Esophagus squamous epithelium (tissue), 5 donors: ENCODE measurements at regions not wholly inside any gene's neighbourhood (a gene's known extent, or its start where the extent isn't known, plus 50 kb on each side); places are given as distances from the start of the nearest gene placed in this dataset.

Experiments used
- DNase-seq: peaks from one replicate; lab custom pipeline; 2025; lab: John Stamatoyannopoulos, UW
- H3K27ac ChIP-seq, 4 donors: fragments of 200-600 bp; sonication (generic); one replicate each; pipeline ENCODE4 v1.5.1; 2016 to 2019; ENCODE audit warnings: mild to moderate bottlenecking in 1 of 4
- H3K27me3 ChIP-seq, 4 donors: fragments of 200-600 bp; sonication (generic); 1 replicate in 3 of 4; 2 replicates in 1 of 4; pipeline versions ENCODE4 v1.5.1 to v1.6.0; 2017 to 2021; ENCODE audit warnings: antibody characterized with exemption in 1 of 4
- H3K36me3 ChIP-seq, 3 donors: fragments of 200-600 bp; sonication (generic); one replicate each; pipeline ENCODE4 v1.5.1; 2016 to 2019
- H3K4me1 ChIP-seq, 3 donors: fragments of 200-600 bp; sonication (generic); one replicate each; pipeline ENCODE4 v1.5.1; 2017 to 2019
- H3K4me3 ChIP-seq, 4 donors: fragments of 200-600 bp; sonication (generic); 1 replicate in 3 of 4; 2 replicates in 1 of 4; pipeline ENCODE4 v1.5.1; 2016 to 2019; ENCODE audit warnings: mild to moderate bottlenecking in 2 of 4, moderate library complexity in 1 of 4
- H3K9me3 ChIP-seq, 3 donors: fragments of 200-600 bp; sonication (generic); one replicate each; pipeline ENCODE4 v1.5.1; 2016 to 2019
- POLR2A ChIP-seq, 4 donors: fragments of 450-650 bp; IDR thresholded peaks; one replicate each; pipeline ENCODE4 v1.6.1; 2017; ENCODE audit warnings: antibody characterized with exemption in 4 of 4, mild to moderate bottlenecking in 4 of 4, moderate library complexity in 3 of 4
- WGBS, 2 donors: methylation state at CpG; one replicate each; pipeline ENCODE4 v1.1.5; 2018; 5-methylcytosine and 5-hydroxymethylcytosine counted together
- intact Hi-C: fragments of 100-400 bp; cut with DNase I; formaldehyde crosslinking; loops from one replicate; pipeline ENCODE4 v1.15.0; 2022
- TF ChIP-seq, protein P1 (sequence below), 6 experiments: fragments of 450-650 bp in 4 of 6; fragments of 200-600 bp in 2 of 6; sonication (generic) in 2 of 6; IDR thresholded peaks; one replicate each; pipeline ENCODE4 v1.5.1; 2016 to 2019; ENCODE audit warnings: antibody characterized with exemption in 6 of 6, mild to moderate bottlenecking in 4 of 6, moderate library complexity in 4 of 6
- donor health status: DM: yes; HTN: yes; CAD: no.

GRCh38 chr7:9671979-9672917 lies 1238.8 kb downstream of the NXPH1 start:
- Histone ChIP-seq H3K27me3 (no peaks in the 10 kb centered on the region), H3K36me3 (no peaks in the 10 kb centered on the region), H3K4me1 (no peaks in the 10 kb centered on the region), H3K9me3 (no peaks in the 10 kb centered on the region), H3K27ac (no peak overlapping the region), H3K4me3 (no peak overlapping the region)
- intact Hi-C loops = no loop called here
- DNase-seq = no peak
- WGBS, 2 donors = 76 to 80% methylated on average over 7 of the region's 7 CpGs
- TF ChIP-seq POLR2A (IDR thresholded peaks at IDR 0.05) = no peak
- TF ChIP-seq, protein P1, sequence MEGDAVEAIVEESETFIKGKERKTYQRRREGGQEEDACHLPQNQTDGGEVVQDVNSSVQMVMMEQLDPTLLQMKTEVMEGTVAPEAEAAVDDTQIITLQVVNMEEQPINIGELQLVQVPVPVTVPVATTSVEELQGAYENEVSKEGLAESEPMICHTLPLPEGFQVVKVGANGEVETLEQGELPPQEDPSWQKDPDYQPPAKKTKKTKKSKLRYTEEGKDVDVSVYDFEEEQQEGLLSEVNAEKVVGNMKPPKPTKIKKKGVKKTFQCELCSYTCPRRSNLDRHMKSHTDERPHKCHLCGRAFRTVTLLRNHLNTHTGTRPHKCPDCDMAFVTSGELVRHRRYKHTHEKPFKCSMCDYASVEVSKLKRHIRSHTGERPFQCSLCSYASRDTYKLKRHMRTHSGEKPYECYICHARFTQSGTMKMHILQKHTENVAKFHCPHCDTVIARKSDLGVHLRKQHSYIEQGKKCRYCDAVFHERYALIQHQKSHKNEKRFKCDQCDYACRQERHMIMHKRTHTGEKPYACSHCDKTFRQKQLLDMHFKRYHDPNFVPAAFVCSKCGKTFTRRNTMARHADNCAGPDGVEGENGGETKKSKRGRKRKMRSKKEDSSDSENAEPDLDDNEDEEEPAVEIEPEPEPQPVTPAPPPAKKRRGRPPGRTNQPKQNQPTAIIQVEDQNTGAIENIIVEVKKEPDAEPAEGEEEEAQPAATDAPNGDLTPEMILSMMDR (IDR thresholded peaks at IDR 0.05) = no peak

DNA sequence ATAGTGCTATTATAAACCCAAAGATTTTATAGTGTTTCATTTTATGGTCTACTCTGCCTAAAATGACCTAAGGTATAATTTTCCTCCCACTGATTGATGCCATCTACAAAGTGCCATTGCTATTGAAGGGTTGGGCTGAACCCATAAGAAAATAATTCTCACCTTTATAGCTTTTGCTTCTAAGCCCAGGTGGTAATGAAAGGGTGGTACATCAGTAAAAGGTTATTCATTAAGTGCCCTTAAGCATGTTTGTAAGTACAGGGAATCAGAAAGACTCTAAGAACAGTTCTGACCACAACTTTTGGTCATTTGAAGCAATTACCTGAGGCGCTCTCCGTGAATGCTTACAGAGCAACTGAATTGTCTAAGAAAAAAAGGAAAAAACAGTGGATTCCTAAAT lies 1247.3 kb downstream of the NXPH1 start:
- Histone ChIP-seq H3K9me3 (no peaks in the 10 kb centered on the region), H3K4me3 (no peak overlapping the region), H3K36me3 (no peaks in the 10 kb centered on the region), H3K27ac (no peak overlapping the region), H3K4me1 (no peaks in the 10 kb centered on the region), H3K27me3 (no peaks in the 10 kb centered on the region)
- no peak for TF ChIP-seq POLR2A (IDR thresholded peaks at IDR 0.05)
- TF ChIP-seq, protein P1 (IDR thresholded peaks at IDR 0.05) = no peak
- WGBS, 2 donors = 85 to 92% methylated on average over 2 of the region's 2 CpGs
- no peak for DNase-seq
- intact Hi-C loops = no loop called here

DNA sequence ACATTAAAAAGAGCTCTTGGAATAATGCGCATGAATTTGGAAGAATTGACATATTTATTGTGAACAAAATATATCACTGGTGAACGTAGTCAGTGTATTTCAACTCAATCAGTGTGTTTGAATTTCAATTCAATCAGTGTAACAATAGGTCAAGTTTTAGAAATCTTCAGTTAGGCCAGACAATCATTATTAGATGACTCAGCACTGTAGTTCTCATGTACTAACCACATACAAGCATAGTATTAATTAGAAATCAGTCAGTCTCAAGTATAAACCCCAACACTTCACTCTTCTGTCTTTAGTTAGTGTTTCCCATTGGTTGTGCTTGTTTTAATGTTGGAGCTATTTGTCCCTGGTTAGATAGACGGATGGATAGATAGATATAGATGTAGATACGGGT lies 1247.9 kb downstream of the NXPH1 start:
- DNase-seq = no peak
- no peaks in the 10 kb centered on the region for H3K36me3 ChIP-seq
- WGBS, 2 donors = 75 to 79% methylated on average over 4 of the region's 4 CpGs

DNA sequence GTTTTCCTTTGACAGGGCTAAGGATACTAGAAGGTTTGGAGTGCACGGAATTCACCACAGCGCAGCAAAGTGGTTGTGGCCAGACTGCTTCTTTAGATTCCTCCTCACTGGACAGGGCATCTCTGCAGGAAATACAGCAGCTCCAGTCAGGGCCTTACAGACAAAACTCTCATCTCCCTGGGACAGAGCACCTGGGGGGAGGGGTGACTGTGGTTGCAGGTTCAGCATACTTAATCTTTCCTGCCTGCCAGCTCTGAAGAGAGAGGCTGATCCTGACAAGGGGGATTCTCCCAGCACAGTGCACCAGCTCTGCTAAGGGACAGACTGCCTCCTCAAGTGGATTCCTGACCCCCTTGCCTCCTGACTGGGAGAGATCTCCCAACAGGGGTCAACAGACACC lies 1257.9 kb downstream of the NXPH1 start:
- H3K27me3 ChIP-seq = no peaks in the 10 kb centered on the region
- WGBS, 2 donors = 100% methylated on average over 2 of the region's 2 CpGs; no CpG with 5 or more reads in 1 of the 2 donors
- no peaks in the 10 kb centered on the region for H3K4me1 ChIP-seq
- no peak overlapping the region for H3K4me3 ChIP-seq
- no peak for TF ChIP-seq POLR2A (IDR thresholded peaks at IDR 0.05)
- TF ChIP-seq, protein P1 (IDR thresholded peaks at IDR 0.05) = no peak
- DNase-seq = no peak
- H3K9me3 ChIP-seq = peaks cover 0 to 3% (median 0%) of the 10 kb centered on the region in 3 donors
- H3K36me3 ChIP-seq = no peaks in the 10 kb centered on the region
- H3K27ac ChIP-seq = no peak overlapping the region
- intact Hi-C loops = no loop called here

More for the DNA sequence above, 1247.9 kb downstream of the NXPH1 start:
- no peak for TF ChIP-seq POLR2A (IDR thresholded peaks at IDR 0.05)
- TF ChIP-seq, protein P1 (IDR thresholded peaks at IDR 0.05) = no peak
- intact Hi-C loops = no loop called here
- Histone ChIP-seq H3K4me3 (no peak overlapping the region), H3K4me1 (no peaks in the 10 kb centered on the region), H3K27ac (no peak overlapping the region), H3K27me3 (no peaks in the 10 kb centered on the region), H3K9me3 (no peaks in the 10 kb centered on the region)

GRCh38 chr7:9698375-9698774 lies 1265.0 kb downstream of the NXPH1 start:
- DNase-seq = no peak
- Histone ChIP-seq H3K4me3 (no peak overlapping the region), H3K9me3 (no peaks in the 10 kb centered on the region), H3K36me3 (no peaks in the 10 kb centered on the region), H3K27me3 (no peaks in the 10 kb centered on the region), H3K4me1 (no peaks in the 10 kb centered on the region), H3K27ac (no peak overlapping the region)
- intact Hi-C loops = no loop called here
- TF ChIP-seq POLR2A (IDR thresholded peaks at IDR 0.05) = no peak
- TF ChIP-seq, protein P1 (IDR thresholded peaks at IDR 0.05) = no peak
